ENCODE measurements at regions not wholly inside any gene's neighbourhood (a gene's known extent, or its start where the extent isn't known, plus 50 kb on each side); places are given as distances from the start of the nearest gene placed in this dataset.

DNA sequence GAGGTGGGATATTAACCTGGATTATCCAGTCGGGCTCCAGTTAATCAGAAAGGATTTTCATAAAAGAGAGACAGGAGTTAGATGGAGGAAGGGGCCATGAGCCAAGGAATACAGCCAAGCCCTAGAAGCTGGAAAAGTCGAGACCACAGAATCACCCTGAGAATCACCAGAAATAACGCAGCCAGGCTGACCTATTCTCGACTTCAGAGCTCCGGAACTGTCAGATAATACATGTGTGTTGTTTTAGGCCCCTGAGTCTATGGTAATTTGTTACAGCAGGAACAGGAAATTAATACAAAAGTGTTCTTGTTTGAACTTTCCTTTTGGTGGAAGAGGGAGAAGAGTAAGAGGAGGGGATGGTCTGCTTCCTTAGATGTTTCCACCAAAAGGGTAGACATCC lies 208.1 kb downstream of the JCAD start:
- TF ChIP-seq, protein P1, sequence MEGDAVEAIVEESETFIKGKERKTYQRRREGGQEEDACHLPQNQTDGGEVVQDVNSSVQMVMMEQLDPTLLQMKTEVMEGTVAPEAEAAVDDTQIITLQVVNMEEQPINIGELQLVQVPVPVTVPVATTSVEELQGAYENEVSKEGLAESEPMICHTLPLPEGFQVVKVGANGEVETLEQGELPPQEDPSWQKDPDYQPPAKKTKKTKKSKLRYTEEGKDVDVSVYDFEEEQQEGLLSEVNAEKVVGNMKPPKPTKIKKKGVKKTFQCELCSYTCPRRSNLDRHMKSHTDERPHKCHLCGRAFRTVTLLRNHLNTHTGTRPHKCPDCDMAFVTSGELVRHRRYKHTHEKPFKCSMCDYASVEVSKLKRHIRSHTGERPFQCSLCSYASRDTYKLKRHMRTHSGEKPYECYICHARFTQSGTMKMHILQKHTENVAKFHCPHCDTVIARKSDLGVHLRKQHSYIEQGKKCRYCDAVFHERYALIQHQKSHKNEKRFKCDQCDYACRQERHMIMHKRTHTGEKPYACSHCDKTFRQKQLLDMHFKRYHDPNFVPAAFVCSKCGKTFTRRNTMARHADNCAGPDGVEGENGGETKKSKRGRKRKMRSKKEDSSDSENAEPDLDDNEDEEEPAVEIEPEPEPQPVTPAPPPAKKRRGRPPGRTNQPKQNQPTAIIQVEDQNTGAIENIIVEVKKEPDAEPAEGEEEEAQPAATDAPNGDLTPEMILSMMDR (IDR thresholded peaks at IDR 0.05; ENCODE audit: low read depth, low read length, missing input control), result no peak
- TF ChIP-seq GABPA (IDR thresholded peaks at IDR 0.05 in 1 of 2, conservative IDR thresholded peaks at IDR 0.05 in 1 of 2), result no peak
- no peak for TF ChIP-seq REST (IDR thresholded peaks at IDR 0.05)
- TF ChIP-seq RXRA (IDR thresholded peaks at IDR 0.05), result no peak
- TF ChIP-seq, protein P2, sequence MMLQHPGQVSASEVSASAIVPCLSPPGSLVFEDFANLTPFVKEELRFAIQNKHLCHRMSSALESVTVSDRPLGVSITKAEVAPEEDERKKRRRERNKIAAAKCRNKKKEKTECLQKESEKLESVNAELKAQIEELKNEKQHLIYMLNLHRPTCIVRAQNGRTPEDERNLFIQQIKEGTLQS (IDR thresholded peaks at IDR 0.05), result no peak
- TF ChIP-seq YY1 (IDR thresholded peaks at IDR 0.05), result no peak
- TF ChIP-seq HNF4A (conservative IDR thresholded peaks at IDR 0.05), result no peak
- no peak for TF ChIP-seq MAX (IDR thresholded peaks at IDR 0.05)
- no peak for TF ChIP-seq HNF4G (IDR thresholded peaks at IDR 0.05)
- TF ChIP-seq RAD21 (IDR thresholded peaks at IDR 0.05), result no peak
- TF ChIP-seq TAF1 (conservative IDR thresholded peaks at IDR 0.05), result no peak
- TF ChIP-seq FOXA1 (IDR thresholded peaks at IDR 0.05), result no peak
